MM.1S (cell line): ENCODE measurements at regions not wholly inside any gene's neighbourhood (a gene's known extent, or its start where the extent isn't known, plus 50 kb on each side); places are given as distances from the start of the nearest gene placed in this dataset.

Experiments
- CTCF ChIP-seq: fragments of 300-600 bp; sonication (generic); IDR thresholded peaks from 2 replicates; pipeline ENCODE4 v1.5.1; 2016; ENCODE audit warnings: antibody characterized with exemption, low read length, mixed read lengths
- EZH2 ChIP-seq: fragments of 300-600 bp; sonication (generic); optimal IDR thresholded peaks from 2 replicates; pipeline ENCODE3; 2017; ENCODE audit warnings: low read depth, mild to moderate bottlenecking, antibody characterized with exemption, low read length, mixed read lengths
- EZH2phosphoT487 ChIP-seq: fragments of 300-600 bp; sonication (generic); IDR thresholded peaks from 2 replicates; pipeline ENCODE4 v1.6.1; 2018; ENCODE audit warnings: antibody characterized with exemption, low read length

GRCh38 chr11:134750619-134751018 lies 338.6 kb upstream of the B3GAT1 start:
- TF ChIP-seq CTCF (no peak), EZH2 (no peak), EZH2phosphoT487 (no peak)
